GM23248 (cell line): ENCODE measurements at regions not wholly inside any gene's neighbourhood (a gene's known extent, or its start where the extent isn't known, plus 50 kb on each side); places are given as distances from the start of the nearest gene placed in this dataset.

ENCODE experiments used
- EZH2 ChIP-seq: fragments of 200-600 bp; sonication (generic); IDR thresholded peaks from 2 replicates; pipeline ENCODE4 v1.6.1; 2018; ENCODE audit warnings: antibody characterized with exemption, mild to moderate bottlenecking; ENCODE audit not compliant: insufficient read depth, poor library complexity, severe bottlenecking
- EZH2phosphoT487 ChIP-seq: fragments of 200-600 bp; sonication (generic); IDR thresholded peaks from 2 replicates; pipeline ENCODE4 v1.6.1; 2018; ENCODE audit warnings: antibody characterized with exemption, moderate library complexity, mild to moderate bottlenecking, low read depth; ENCODE audit not compliant: insufficient read depth

DNA sequence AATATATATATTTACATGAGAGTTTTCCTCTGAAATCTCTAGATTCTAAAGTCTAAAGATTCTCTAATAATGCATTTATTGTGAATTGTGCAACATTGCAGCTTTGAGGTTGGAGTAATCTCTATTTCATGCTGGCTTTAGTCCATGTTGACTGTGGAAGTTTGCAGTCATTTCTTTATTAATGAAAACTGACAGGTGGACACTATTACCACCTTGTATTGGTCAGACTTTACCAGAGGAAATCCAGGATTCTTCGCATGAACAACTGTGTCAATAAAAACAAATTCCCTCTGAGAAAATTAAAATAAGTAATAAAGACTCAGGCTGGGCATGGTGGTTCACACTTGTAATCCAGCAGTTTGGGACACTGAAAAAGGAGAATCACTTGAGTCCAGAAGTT, 274.1 kb downstream of the SHQ1 start:
- no peak for TF ChIP-seq EZH2
- TF ChIP-seq EZH2phosphoT487, result no peak
